Stimulated activated CD4-positive, alpha-beta T cell treated with anti-CD3 and anti-CD28 coated beads, Interleukin-4, amount 100 ng/mL, for 48 hours (primary cell): ENCODE measurements at regions not wholly inside any gene's neighbourhood (a gene's known extent, or its start where the extent isn't known, plus 50 kb on each side); places are given as distances from the start of the nearest gene placed in this dataset.
"Not testable (repeated sequence)": the region's sequence is repeated elsewhere in the genome, so short reads cannot be mapped to it uniquely, and the experiment has no call there.

Experiments used
- DNase-seq, 2 donors: peaks; one replicate each; pipeline ENCODE4 v3.0.0-alpha.2; 2020; ENCODE audit warnings: low read depth in 2 of 2

DNA sequence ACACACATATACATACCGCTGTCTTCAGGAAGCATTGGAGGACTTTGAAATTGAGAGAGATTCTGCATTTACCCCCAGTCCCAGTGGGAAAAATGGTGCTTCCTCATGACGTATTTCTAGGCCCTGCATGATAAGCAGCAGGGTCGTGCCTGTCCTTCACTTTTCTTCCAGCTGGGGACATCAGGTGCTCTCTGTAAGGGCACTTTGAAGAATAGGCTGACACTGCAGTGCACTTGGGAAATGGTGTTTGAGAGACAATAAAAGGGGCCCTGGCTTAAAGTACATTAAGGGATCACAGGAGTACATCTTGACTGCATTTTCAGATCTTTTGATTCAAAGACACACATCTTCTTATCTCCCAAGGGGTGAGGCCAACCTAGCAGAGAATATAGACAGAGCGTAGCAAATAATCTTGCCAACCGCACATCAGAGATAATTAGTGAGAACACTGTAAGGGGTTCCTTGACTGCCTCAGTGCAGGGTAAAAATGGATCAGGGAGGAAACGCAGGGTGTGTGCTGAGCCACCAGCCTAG, 437.9 kb downstream of the CSNK1G3 start:
- no peak for DNase-seq

DNA sequence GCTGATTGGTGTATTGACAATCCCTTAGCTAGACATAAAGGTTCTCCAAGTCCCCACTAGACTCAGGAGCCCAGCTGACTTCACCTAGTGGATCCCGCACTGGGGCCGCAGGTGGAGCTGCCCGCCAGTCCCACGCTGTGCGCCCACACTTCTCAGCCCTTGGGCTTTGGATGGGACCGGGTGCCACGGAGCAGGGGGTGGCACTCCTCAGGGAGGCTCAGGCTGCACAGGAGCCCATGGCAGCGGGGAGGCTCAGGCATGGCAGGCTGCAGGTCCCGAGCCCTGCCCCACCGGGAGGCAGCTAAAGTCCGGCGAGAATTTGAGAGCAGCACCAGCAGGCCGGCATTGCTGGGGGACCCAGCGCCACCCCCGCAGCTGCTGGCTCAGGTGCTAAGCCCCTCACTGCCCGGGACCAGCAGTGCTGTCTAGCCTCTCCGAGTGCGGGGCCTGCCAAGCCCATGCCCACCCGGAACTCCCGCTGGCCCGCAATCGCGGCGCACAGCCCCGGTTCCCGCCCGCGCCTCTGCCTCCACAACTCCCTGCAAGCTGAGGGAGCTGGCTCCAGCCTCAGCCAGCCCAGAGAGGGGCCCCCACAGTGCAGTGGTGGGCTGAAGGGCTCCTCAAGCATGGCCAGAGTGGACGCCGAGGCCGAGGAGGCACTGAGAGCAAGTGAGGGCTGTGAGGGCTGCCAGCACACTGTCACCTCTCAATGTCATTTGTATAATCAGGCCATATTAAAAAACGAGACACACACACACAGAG, 437.2 kb downstream of the CSNK1G3 start:
- DNase-seq = no peak

DNA sequence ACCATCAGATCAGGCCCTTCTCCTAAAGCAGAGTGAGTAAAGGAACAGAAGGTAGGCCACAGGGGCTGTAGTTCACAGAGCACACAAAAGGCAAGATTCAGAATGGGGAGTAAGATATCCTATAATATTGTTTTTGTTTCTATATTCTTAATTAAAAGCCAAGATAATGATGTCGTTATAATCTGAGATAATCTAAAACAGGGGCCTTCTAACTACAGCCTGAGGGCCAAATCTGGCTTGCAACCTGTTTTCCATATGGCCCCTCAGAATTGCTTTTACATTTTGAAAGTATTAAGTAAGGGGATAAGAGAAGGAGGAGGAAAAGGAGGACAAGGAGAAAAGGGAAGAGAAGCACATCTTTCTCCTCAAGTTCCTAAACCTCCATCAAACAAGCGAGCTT, 435.8 kb downstream of the CSNK1G3 start:
- DNase-seq = no peak

DNA sequence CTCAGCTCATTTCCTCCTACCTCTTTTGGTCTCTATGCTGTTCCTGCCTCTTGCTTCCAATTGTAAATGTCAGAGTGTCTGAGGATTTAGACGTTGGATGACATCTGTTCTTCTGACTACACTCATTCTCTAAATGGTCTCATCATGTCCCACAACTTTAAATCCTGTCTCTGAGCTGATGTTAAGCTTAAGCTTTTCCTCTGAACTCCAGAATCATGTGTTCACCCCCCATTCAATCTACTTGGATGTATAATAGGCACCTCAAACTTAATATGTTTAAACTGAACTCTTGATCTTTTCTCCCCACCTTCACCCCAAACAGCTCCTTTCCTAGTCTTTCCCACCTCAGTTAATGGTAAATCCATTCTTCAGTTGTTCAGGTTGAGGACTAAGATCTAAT, 433.6 kb downstream of the CSNK1G3 start:
- no peak for DNase-seq

DNA sequence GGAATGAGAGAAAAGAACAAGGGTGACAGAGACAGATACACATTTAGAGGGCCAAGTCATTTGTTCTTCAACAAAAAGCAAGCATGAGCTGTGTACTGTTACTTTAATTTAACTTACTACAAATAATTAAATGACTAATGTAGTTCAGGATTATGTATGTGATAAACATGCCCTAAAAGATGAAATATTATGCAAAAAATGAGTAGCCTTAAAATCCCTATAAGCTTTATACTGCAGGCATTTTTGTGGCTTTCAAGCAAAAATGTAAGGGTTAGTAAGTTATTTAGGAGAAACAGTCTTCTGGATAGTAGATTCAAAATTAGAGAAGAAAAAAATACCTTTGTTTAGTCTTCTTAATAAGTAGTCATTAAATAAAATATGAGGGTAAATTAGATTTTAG, 431.2 kb downstream of the CSNK1G3 start:
- no peak for DNase-seq

DNA sequence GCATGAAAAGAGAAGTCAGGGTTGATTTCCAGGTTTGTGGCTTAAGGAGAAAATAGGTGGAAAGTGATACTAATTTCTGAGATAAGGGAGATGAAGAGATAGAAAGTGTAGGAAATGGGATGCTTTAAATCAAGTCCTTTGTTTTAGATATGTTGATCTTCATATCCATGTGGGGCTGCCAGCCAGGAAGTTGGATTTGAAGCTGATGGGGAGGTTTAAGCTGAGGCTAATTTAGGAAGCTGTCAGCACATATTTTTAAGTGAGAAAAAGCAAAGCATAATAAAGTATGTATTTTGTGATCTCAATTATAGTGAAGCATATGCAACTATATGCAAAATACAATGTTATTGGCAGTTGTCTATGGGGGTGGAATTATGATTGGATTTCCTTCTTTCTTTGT, 428.4 kb downstream of the CSNK1G3 start:
- no peak for DNase-seq

DNA sequence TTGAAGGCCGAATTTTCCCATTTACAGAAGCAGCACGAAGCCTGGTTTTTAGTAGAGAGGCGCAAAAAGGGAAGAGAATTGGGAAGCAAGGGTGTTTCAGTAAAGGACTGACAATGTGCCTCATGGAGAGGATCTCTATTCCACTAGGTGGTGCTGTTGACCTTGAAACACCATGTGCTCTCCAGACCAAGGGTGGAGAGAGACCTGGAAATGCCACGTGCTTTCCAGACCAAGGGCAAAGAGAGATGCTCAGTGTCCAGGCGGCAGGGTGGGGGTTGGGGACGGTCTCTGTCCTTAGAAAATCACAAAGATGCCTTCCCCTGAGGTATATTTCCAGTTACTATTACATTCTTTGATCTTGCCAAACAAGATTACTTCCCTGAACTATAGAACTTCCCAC, 425.3 kb downstream of the CSNK1G3 start:
- no peak for DNase-seq

DNA sequence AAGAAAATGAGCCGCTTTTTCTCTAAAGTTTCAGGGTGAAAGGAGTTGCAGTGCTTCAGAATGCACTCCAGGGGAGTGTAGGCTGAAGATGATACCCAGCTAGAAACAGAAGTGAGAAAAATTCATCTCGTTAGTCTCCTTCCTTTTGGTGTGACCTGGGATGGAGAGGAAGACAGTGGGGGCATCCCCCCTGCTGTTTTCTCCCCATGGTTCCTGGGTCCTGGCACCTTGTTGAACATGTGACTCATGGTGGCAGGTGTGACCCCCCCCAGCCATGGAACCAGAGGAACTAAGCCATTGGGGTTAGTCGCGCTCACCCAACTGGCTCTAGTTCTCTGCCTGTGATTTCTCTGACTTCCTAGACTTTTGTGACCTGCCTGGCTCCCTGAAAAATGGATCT, 424.6 kb downstream of the CSNK1G3 start:
- no peak for DNase-seq

DNA sequence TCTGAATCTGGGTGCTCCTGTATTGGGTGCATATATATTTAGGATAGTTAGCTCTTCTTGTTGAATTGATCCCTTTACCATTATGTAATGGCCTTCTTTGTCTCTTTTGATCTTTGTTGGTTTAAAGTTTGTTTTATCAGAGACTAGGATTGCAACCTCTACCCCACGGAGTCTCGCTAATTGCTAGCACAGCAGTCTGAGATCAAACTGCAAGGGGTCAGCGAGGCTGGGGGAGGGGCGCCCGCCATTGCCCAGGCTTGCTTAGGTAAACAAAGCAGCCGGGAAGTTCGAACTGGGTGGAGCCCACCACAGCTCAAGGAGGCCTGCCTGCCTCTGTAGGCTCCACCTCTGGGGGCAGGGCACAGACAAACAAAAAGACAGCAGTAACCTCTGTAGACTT, 421.8 kb downstream of the CSNK1G3 start:
- not testable (repeated sequence) for DNase-seq

DNA sequence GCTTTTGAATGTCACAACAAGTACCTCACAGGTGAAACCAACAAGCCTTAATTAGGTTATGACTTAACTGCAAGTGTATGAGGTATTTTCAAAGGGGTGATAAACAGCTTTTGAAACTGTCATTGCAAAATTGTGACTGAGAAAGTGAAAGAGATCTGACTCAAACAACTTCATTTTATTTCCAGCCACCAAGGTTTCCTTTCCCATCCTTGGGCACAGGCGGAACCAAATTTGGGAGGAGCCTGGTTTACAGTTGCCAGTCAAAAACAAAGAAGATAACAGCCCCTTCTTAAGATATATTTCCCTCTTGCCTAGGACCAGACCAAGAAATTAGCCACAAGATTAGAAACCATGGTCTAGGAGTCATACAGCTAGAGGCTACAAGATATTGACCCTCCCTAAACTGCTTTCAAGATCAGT, 417.1 kb downstream of the CSNK1G3 start:
- DNase-seq = no peak

DNA sequence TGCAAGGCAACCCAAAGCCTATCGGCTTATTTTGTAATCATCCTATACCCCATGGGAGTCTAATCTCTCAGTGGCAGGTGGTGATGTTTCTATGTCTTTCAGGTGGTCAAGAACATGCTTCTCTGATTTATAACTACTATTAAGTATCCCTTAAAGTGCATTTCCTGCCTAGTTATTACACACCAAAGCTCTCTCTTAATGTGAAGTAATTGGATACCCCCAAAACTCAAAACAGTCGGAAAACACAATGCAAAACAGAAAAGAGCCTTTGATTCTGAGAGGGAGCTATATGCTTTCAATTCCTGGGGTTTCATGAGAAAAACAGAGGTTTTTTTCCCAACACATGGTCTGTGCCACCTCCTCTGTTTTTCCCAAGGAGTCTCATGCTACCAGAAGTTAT, 416.4 kb downstream of the CSNK1G3 start:
- no peak for DNase-seq

DNA sequence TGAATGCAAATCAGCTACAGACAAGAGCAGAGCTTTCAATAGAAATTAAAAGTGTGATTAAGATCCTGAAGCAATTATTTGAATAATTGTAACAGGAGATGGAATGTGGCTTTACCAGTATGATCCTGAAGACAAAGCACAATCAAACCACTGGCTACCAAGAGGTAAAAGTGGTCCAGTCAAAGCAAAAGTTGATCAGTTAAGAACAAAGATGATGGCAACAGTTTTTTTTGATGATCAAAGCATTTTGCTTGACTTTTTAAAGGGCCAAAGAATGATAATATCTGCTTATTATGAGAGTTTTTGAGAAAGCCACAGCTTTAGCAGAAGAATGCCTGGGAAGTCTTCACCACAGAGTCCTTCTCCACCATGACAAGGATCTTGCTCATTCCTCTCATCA, 409.2 kb downstream of the CSNK1G3 start:
- no peak for DNase-seq

DNA sequence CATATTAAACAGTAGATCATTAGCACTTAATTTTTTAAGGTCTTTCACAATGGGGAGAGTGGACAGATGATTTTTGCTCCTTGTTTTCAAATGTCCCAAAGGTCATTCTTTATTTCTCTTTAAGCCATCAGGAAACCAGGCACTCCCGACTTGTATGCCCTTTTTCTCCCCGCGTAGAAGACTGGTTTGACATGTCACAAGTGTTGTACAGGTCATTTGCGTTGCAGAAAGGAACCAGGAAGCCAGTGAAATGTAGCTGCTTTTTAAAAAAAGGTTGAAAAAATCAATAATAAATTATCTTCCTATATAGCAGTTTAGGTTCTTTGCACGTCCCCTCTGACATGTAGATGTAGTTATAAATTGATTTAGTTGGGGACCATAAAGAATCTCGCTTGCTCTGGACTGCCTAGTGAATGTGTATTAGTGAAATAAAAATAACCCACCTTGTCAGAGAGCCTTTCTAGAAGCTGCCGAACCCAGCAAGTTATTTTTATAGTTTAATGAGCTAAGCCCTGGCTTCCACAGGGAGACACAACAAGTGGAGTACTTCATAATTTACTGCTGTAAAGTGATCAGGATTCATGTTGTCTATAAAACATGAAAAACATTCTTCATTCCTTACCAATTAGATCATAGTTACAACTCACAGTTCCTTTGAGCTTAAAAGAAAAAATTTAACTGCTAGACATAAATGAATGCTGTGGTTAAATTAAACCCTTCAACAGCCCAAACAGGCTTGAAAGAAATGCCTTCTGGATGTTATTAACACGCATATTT, 404.6 kb downstream of the CSNK1G3 start:
- no peak for DNase-seq

DNA sequence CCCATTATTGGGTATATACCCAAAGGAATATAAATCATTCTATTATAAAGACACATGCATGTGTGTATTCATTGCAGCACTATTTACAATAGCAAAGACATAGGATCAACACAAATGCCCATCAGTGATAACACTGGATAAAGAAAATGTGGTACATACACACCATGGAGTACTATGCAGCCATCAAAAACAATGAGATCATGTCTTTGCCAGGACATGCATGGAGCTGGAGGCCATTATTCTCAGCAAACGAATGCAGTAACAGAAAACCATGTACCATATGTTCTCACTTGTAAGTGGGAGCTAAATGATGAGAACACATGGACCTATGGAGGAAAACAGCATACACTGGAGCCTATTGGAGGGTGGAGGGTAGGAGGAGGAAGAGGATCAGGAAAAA, 402.4 kb downstream of the CSNK1G3 start:
- no peak for DNase-seq

DNA sequence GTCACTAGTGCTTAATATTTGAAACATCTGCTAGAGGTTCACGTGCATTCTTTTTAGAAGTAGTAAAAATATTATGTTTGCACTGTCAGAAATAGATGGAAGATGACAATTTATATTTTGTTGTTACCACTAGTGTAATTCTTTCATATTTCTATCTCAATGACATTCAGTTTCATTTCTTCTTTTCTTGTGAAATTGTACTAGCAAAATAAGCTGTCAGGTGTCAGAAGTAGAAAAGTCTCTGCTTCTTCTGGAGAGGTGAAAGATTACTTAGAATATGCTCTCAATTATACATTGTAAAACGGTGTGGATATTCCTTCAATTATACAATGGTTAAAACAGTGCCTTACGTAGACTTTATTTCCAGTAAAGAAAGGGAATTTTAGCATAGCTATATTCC, 395.4 kb downstream of the CSNK1G3 start:
- DNase-seq = no peak

DNA sequence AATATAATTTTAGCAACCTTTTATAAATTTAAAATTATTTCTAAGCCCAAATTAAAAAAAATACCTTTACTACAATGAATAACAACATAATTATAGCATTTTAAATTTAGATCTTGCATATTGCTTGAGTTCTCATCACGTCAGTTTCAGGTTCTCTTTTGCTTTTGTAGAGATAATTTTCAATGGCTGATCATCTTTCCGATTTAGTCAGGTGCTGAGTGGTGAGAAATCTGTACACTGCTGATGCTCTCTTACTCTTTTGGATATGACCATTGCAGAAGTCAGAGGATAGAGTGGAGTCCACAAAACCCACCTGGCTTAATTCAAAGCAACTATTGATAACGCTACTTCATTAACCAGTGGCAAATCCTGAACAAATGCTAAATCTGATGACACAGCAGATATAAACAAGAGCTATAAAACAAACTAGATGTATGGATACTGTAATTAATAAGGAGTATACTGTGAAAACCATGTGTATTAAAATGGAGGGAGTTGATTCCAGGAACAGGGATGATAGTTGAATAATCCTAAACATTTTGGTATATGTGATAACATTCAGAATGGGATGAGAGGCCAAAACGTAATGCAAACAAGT, 394.8 kb downstream of the CSNK1G3 start:
- DNase-seq = no peak

DNA sequence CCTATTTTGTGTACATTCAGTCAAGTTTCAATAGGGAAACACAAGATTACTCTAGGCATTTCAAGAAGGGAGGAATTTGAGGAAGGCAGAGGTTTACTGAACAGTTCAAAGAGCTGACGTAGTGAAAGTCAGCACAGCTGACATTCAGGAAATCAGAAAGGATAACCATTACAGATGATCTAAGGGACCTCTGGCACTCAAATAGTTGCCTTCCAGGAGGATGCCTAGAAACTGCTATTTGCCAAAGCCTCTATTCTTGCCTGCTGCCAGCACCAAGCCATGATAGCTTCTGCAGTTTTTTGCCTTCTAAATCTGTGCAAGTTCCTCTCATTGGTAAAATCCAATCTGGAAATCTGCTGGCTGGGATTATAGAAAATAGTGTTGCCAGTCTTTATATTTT, 373.1 kb downstream of the CSNK1G3 start:
- no peak for DNase-seq

DNA sequence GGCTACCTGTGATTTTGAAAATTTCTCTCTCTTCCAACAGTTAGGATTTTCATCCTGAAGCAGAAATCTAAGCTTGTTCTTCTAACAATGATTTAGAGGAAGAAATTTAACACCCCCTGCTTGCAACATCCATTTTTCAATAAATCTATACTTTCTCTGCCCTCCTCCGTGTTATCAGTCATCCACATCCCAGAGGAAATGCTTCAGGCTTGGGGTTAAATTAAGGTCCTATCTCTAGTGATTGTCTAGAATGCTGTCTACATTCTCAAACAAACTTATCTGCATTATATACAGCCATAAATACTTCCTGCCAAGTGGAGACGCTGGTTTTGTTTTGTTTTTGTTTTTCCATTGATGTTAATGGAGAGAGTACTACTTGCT, 371.0 kb downstream of the CSNK1G3 start:
- no peak for DNase-seq

DNA sequence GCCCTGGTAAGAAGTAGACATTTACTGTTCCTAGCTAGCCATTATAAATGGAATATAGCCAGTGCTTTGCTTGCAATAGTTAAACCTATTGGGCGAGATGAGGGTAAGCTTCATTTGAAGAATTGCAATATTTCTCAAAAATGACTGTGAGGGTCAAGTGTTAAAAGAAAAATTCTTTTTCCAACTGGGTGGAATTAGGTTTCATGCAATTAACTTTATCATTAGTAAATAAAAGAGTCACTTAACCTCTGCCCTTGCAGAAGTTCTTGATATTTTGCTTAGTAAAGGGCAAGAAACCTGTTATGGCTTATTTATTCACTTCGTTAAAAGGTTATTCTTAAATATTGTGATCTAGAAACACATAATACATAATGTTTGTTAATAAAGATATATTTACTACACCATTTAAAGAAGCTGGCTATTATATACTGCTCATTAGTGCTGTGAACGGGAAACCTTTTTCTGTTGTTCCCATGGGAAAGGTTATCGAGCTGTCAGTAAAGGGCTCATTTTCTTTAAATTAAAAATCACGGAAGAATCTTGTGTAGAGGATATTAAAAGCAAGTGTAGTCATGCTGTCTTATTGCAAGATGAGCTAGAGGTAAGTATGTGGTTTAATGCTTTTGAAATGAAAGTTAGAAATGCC, 370.5 kb downstream of the CSNK1G3 start:
- no peak for DNase-seq

DNA sequence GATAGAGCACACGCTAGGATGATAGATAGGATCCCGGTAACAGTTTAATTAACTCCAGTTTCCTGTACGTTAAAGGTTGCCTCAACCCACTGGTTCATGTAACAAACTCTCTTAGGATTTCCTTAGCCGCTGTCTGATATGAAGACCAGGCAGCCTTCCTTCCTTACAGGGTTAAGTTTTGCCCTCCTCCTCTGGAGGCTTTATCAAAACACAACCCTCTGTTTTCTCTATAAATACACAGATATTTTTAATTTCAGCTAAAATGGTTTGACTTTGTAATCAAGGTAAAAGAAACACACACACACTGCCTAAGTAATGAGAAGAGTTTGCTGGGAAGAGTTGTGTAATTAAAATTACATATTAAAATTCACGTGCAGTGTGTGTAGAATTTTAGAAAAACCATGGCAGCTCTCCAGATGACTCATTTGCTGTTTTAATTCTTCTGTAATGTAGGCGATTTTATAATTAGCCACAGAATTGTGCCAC, 369.8 kb downstream of the CSNK1G3 start:
- no peak for DNase-seq

DNA sequence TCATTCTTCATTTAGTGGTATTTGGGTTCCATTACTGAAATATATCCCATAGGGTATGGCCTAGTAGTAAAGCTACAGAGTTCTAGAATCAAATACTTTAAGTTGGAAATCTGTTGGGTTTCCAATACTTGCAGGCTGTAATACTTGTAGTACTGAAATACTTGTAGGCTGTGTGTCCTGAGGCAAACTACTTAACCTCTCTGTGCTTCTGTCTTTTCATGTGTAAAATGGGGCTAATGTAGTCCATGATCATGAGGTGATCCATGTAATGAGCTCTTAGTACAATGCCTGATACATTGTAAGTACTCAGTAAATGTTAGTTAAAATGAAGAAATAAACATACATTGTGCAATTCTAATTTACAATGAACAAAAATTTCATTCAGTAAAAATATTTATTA, 368.9 kb downstream of the CSNK1G3 start:
- no peak for DNase-seq

DNA sequence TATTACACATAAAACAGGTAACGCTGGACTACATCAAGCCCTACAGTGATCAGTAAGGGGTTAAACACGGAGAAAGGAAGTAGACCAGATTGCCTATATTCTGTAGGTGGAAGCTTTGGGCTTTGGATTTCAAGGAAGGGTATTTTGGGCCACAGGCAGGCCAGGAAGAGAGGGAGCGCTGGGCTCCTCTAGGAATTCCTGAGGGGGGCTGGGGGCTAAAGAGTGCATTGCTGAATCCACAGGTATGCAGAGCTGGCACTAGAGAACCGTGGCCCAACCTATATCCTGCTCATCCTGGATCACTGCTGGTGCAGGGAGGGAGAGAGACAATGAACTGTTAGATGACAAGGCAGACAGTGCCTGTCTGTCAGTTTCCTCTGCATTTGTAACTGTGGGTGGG, 367.1 kb downstream of the CSNK1G3 start:
- DNase-seq = no peak
